NCI-H2029 (cell line): ENCODE measurements at regions not wholly inside any gene's neighbourhood (a gene's known extent, or its start where the extent isn't known, plus 50 kb on each side); places are given as distances from the start of the nearest gene placed in this dataset.
"Not testable (repeated sequence)": the region's sequence is repeated elsewhere in the genome, so short reads cannot be mapped to it uniquely, and the experiment has no call there.

ENCODE experiments used
- DNase-seq: peaks from one replicate; lab custom pipeline; 2025; lab: John Stamatoyannopoulos, UW

DNA sequence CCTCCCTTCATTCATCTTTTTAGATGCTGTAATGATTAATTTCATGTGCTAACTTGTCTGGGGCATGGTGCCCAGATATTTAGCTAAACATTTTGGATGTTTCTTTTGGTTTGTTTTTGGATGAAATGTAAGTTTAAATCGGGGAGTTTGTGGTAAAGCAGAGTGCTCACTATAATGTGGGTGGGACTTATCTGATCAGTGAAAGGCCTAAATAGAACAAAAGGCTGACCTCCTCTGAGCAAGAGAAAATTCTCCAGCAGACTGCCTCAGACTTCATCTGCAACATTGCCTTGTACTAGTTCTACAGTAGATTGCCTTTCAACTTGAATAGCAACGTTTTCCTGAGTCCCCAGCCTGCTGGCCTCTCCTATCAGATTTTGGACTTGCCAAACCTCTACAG, 183.6 kb downstream of the S1PR1 start:
- no peak for DNase-seq

DNA sequence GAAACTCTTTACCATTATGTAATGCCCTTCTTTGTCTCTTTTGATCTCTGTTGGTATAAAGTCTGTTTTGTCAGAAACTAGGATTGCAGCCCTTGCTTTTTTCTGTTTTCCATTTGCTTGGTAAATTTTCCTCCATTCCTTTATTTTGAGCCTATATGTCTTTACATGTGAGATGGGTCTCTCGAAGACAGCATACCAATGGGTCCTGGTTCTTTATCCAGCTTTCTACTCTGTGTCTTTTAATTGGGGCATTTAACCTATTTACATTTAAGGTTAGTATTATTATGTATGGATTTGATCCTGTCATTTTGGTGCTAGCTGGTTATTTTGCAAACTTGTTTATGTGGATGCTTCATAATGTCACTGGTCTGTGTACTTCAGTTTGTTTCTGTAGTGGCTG, 191.3 kb downstream of the S1PR1 start:
- not testable (repeated sequence) for DNase-seq

DNA sequence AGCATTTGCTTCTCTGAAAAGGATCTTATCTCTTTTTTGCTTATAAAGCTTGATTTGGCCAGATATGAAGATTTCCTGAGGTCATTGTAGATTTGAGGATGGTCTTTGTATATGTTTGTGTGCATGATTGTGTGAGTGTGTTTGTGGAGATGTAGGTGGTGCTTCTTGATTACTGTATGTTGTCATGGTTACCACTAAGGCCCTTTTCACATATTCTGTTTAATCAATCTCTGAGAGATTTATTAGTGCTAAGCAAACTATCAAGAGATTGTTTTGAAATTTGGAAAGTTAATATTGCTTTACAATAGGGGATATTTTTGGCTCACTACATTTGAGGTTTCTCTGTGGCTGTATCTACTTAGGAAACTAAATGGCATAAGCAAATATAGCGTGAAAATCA, 191.7 kb downstream of the S1PR1 start:
- no peak for DNase-seq

- no peak for DNase-seq
Measured at GRCh38 chr1:101431956-101432510, 195.2 kb downstream of the S1PR1 start.

DNA sequence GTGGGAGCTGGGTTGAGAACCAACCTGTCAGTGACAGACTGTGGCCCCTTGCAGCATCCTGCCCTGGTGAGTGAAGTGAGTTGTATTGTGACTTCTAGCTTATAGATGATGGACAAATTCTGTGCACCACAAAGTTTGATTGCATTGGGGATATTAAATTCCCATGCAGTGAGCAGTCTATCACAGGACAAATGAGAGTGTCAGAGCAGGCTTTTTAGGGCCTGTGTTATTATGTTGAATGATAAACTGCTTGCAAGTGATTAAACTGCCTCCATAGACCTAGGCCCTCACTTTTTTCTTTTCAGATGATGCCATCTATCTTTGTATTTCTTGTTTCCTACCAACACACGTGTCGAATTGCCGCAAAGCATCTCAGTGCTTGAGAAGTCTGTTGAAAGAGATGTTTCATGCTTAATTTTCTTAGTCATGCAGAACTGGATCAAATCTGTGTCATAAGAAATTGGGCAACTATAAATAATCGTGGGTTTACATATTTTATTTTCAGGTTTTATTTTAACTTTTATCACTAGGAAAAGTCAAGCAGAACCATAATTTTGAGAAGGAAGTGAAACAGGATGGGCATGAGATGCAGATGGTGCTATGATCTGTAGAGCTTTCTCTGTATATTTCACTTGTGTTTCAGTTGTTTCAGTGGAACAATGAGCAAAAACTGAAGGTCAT, 199.2 kb downstream of the S1PR1 start:
- no peak for DNase-seq

DNA sequence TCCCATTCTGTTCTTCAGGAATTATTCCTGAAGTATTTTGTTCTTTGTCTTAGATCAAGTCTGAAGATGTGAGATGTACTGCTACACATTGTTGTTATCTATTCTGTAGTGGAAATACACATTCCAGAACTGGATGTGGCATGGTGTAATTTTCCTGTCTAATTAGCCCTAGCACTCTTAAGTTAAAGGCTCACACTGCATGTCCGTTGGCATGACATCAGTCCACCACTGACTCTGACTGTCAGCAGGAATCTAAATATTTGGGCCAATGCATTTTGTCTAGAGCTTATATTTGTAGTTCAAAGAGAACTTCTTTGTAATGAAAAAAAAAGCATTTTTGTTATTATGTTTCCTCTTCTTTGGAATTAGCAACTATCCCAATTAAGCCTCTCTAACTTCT, 201.0 kb downstream of the S1PR1 start:
- no peak for DNase-seq

GRCh38 chr1:101438359-101438758, 201.5 kb downstream of the S1PR1 start:
- no peak for DNase-seq

DNA sequence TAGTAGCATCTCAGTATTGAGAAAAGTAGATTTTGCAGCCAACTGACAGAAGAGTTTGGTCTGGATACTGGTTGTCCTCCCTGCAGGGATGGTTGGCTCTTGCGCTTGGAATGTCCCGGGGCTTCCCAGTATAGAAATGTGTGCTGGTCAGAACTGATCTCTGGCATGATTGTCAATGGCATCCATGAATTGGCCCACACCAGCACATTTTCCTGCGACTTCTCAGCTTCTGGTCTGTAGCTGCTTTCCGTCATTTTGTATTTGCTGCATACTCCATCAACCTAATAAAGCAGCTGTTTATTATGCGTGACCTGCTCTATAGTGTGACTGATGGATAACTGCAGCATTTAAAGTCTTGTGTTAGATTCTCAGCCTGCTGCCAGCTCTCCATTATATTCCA, 203.7 kb downstream of the S1PR1 start:
- no peak for DNase-seq

DNA sequence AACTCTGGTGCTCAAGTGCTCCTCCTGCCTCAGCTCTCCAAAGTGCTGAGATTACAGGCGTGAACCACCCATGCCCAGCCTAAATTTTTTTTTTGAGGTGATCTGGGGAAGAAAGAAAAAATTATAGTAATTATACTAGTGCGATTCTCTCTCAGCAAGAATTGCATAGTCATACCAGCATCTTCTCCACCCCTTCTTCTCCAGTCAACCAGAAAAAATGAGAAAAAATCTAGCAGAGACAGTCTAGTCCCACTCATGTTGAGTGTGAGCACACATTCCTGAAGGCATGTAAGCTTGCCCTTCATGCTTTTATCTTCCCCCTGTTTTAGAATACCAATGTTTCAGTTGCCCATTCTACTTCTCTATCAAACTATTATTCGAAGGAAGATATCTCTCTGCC, 207.6 kb downstream of the S1PR1 start:
- DNase-seq = no peak

DNA sequence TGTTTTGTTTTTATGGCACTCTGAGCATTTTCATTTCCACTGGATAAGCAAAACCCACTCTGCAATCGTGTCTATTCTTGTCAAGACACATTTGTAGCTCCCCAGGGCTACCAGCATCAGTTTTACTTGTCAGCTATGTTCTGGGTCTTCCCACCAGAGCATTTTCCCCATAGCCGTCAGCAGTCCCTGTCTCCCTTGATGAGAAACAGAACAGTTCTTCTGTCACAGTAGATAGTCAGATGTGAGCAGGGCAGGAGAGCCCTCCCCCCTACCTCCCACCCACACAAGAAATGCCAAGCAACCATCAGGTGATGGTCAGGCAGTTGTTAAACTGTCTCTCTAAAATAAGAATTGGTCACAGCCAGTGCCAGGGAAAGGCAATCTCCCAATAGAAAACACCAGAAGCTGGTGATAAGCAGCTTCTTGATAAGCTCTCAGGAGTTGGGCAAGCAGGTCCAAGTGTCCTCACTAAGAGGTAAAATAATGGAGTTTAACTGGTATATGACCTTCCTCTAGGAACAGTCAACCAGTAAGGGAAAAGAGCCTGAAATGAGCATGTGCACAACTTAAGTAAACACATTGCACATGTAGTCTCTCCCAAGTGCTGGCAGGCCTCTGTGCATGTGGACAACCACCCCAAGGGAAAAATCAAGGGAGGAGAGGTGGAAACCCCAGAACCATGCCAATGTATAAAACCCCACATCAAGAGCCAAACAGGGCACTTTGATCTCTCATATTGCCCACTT, 208.2 kb downstream of the S1PR1 start:
- no peak for DNase-seq

GRCh38 chr1:101448018-101448417, 211.2 kb downstream of the S1PR1 start:
- DNase-seq = no peak

GRCh38 chr1:101450691-101451090, 213.9 kb downstream of the S1PR1 start:
- DNase-seq = not testable (repeated sequence)

- DNase-seq = no peak
Measured at GRCh38 chr1:101451888-101452287, 215.1 kb downstream of the S1PR1 start.

- DNase-seq = no peak
Measured at GRCh38 chr1:101452825-101453224, 216.0 kb downstream of the S1PR1 start.

GRCh38 chr1:101453844-101454243, 217.0 kb downstream of the S1PR1 start:
- DNase-seq = no peak

DNA sequence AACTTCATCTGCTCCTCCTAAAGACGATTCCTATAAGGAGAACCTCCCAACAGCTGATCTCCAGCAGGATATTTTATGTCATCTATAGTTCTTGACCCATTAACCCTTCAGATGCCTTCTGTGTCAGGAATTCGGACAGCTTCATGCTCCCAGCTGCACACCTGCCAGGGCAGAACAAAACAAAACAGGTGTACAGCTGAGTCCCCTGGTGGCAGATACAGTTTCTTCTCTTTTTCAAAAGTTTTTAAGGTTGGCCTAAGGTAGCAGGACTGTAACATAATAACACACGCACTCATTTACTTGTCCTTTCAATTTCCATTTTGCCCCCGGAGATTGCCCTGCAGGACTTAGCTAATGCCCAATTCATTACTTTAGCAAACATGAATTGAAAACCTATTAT, 218.3 kb downstream of the S1PR1 start:
- DNase-seq = no peak

DNA sequence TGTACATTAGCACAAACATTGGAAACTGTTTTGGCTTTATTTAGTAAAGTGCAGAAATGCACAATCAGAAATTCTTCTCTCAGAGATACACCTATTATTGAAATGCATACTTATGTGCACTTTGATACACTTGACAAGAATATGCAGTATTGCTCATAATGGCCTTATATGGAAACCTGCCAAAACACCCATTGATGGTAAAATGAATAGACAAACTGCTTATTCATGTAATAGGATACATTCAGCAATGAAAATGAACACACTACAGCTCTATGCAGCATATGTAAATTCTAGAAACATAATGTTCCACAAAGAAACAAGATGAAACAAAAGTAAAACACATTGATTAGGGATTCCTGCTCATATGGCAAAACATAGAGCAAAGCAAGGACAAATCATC, 223.9 kb downstream of the S1PR1 start:
- DNase-seq = no peak

- no peak for DNase-seq
Measured at GRCh38 chr1:101463195-101463594, 226.4 kb downstream of the S1PR1 start.

GRCh38 chr1:101465941-101466340, 229.1 kb downstream of the S1PR1 start:
- no peak for DNase-seq

DNA sequence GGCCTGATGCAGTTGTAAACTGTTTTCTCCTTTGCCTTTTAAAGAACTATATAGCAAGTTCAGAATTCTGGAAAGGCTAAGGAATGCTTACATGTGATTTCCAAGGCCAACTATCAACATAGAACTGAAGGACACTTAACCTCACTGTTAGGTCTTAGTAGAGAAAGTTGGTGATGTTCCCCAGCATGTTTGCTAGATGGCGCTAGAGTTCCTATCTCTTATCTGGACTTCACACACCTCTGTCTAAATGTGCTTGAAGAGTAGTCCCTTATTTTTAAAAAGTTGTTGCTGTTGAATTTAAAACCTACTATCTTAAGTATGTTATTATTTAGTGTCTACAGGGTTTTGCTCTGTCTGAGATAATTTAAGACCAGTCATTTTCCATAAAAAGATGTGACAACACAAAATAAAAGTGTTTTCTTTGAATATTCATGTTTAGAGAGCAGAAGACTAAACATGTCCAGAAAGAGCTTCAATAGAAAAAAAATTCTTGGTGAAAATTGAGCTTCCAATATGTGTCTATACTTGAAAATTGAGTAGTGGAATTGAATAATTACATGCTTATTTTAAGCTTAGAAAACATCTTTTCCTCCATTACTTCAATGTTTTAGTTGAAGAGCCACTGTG, 237.3 kb downstream of the S1PR1 start:
- DNase-seq = no peak

- DNase-seq = no peak
Measured at GRCh38 chr1:101476541-101476940, 239.7 kb downstream of the S1PR1 start.

DNA sequence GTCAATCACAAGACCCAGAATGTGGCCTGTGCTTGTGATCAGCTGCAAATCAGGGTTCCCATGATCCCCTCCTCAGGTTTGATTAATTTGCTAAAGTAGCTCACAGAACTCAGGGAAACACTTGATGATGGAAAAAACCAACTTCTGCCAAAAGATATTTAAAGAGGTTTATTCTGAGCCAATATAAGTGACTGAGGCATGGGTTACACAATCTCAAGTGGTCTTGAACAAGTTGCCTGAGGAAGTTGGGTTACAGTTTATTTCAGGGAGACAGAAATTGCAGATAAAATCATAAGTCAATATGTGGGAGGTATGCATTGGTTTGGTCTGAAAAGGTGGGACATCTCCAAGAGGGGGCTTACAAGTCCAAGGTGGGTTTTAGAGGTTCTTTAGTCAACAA, 243.1 kb downstream of the S1PR1 start:
- no peak for DNase-seq

GRCh38 chr1:101482306-101482705, 245.5 kb downstream of the S1PR1 start:
- DNase-seq = no peak
